ENCODE measurements at regions not wholly inside any gene's neighbourhood (a gene's known extent, or its start where the extent isn't known, plus 50 kb on each side); places are given as distances from the start of the nearest gene placed in this dataset.
"Not testable (repeated sequence)": the region's sequence is repeated elsewhere in the genome, so short reads cannot be mapped to it uniquely, and the experiment has no call there.

GRCh38 chrX:79456593-79456992 lies 89.5 kb upstream of the ITM2A start:
- CTCF ChIA-PET; ATAC-seq; H3K4me2 ChIP-seq (ENCODE audit: low read length); H3K9me3 ChIP-seq (ENCODE audit: control insufficient read depth in 1 of 2, insufficient read depth in 1 of 2, low read depth in 1 of 2, low read length in 2 of 2); H3K9me2 ChIP-seq (ENCODE audit: insufficient read depth); intact Hi-C loops (cut with micrococcal nuclease); H3K27me3 ChIP-seq (ENCODE audit: insufficient read depth, low read length); H3K9ac ChIP-seq (ENCODE audit: low read length); H3K27ac ChIP-seq (ENCODE audit: low read depth, low read length); H3K4me1 ChIP-seq (ENCODE audit: control insufficient read depth in 1 of 2, insufficient read depth in 2 of 2, low read length in 2 of 2); H3K4me3 ChIP-seq (replicated peaks in 1 of 2; ENCODE audit: low read depth in 1 of 2, low read length in 2 of 2); DNase-seq (ENCODE audit: low read depth, low spot score); H4K20me1 ChIP-seq (ENCODE audit: insufficient read depth); H3K79me2 ChIP-seq (ENCODE audit: insufficient read depth, low read length); BruUV-seq (replicated peaks); RAD21 ChIA-PET (ENCODE audit: low non-redundant PET in 1 of 2, low total read pairs in 2 of 2, uncharacterized antibody in 2 of 2, unreplicated experiment in 2 of 2); H3K36me3 ChIP-seq (ENCODE audit: control insufficient read depth in 1 of 2, insufficient read depth in 2 of 2, low read length in 2 of 2); H2AFZ ChIP-seq (ENCODE audit: low read depth, low read length, poor library complexity, severe bottlenecking); POLR2A ChIA-PET: not testable (repeated sequence)

- Histone ChIP-seq H3K4me3 (replicated peaks in 1 of 2; ENCODE audit: low read depth in 1 of 2, low read length in 2 of 2) (no peak overlapping the region), H3K9me2 (ENCODE audit: insufficient read depth) (no peaks in the 10 kb centered on the region), H3K4me1 (ENCODE audit: control insufficient read depth in 1 of 2, insufficient read depth in 2 of 2, low read length in 2 of 2) (no peaks in the 10 kb centered on the region), H2AFZ (ENCODE audit: low read depth, low read length, poor library complexity, severe bottlenecking) (no peak overlapping the region), H4K20me1 (ENCODE audit: insufficient read depth) (no peaks in the 10 kb centered on the region), H3K9me3 (ENCODE audit: control insufficient read depth in 1 of 2, insufficient read depth in 1 of 2, low read depth in 1 of 2, low read length in 2 of 2) (no peaks in the 10 kb centered on the region), H3K27me3 (ENCODE audit: insufficient read depth, low read length) (no peaks in the 10 kb centered on the region), H3K9ac (ENCODE audit: low read length) (no peak overlapping the region), H3K27ac (ENCODE audit: low read depth, low read length) (no peak overlapping the region), H3K36me3 (ENCODE audit: control insufficient read depth in 1 of 2, insufficient read depth in 2 of 2, low read length in 2 of 2) (no peaks in the 10 kb centered on the region), H3K4me2 (ENCODE audit: low read length) (no peak overlapping the region), H3K79me2 (ENCODE audit: insufficient read depth, low read length) (no peaks in the 10 kb centered on the region)
- DNase-seq (ENCODE audit: low read depth, low spot score) (no peak), ATAC-seq (no peak)
- intact Hi-C loops (cut with micrococcal nuclease), result no loop called here
- BruUV-seq (replicated peaks), result no TSS peak
- ChIA-PET CTCF (no interaction called here), POLR2A (no interaction called here), RAD21 (ENCODE audit: low non-redundant PET in 1 of 2, low total read pairs in 2 of 2, uncharacterized antibody in 2 of 2, unreplicated experiment in 2 of 2) (no interaction called here)
- TF ChIP-seq EZH2phosphoT487 (IDR thresholded peaks at IDR 0.05; ENCODE audit: borderline replicate concordance) (no peak), FOSL1 (IDR thresholded peaks at IDR 0.05; ENCODE audit: low read depth) (no peak), ATF3 (IDR thresholded peaks at IDR 0.05) (no peak), EZH2 (IDR thresholded peaks at IDR 0.05) (no peak), POLR2A (IDR thresholded peaks at IDR 0.05; ENCODE audit: borderline replicate concordance, extremely low read depth, insufficient read depth, insufficient read length) (no peak), ZNF274 (IDR thresholded peaks at IDR 0.05; ENCODE audit: low read depth, low read length) (no peak), RAD21 (IDR thresholded peaks at IDR 0.05; ENCODE audit: low read depth) (no peak), SIN3A (IDR thresholded peaks at IDR 0.05; ENCODE audit: low read depth) (no peak), SP1 (IDR thresholded peaks at IDR 0.05; ENCODE audit: low read depth) (no peak), ZBTB33 (IDR thresholded peaks at IDR 0.05; ENCODE audit: extremely low read depth, insufficient replicate concordance, low read length) (no peak), REST (IDR thresholded peaks at IDR 0.05; ENCODE audit: low read depth) (no peak), SRF (IDR thresholded peaks at IDR 0.05; ENCODE audit: low read depth) (no peak), CBX3 (IDR thresholded peaks at IDR 0.05; ENCODE audit: low read depth) (no peak), CEBPB (IDR thresholded peaks at IDR 0.05; ENCODE audit: low read depth) (no peak), EGR1 (IDR thresholded peaks at IDR 0.05; ENCODE audit: low read depth) (no peak), POLR2AphosphoS5 (IDR thresholded peaks at IDR 0.05; ENCODE audit: low read depth, low read length) (no peak), YY1 (IDR thresholded peaks at IDR 0.05; ENCODE audit: extremely low read depth, insufficient replicate concordance, low read depth, low read length) (no peak)
- TF ChIP-seq, protein P1, sequence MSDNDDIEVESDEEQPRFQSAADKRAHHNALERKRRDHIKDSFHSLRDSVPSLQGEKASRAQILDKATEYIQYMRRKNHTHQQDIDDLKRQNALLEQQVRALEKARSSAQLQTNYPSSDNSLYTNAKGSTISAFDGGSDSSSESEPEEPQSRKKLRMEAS (IDR thresholded peaks at IDR 0.05), result no peak
These were observed 85.7 kb upstream of the ITM2A start for GRCh38 chrX:79452881-79453280.
